ENCODE measurements at regions not wholly inside any gene's neighbourhood (a gene's known extent, or its start where the extent isn't known, plus 50 kb on each side); places are given as distances from the start of the nearest gene placed in this dataset.

DNA sequence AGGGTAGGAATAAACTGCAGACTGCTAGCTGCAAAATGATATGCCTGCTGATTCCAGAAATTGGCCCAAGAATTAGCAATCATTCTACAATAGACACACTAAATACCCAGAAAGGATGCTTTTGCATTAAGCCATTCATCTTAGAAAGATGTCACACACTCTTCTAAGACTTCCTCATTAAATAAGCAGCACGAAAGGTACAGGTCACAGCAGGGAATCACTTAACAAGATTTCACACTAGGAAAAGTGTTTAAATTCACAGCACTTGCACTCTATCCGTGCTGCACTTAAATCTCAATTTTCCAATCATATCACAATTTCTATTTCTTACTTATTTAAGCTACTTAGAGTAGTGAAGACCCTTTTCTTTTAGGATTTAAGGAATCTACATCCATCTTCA is 372.8 kb upstream of the CBLB start:
- H3K27me3 ChIP-seq (ENCODE audit: insufficient read depth) = no peaks in the 10 kb centered on the region
- H3K9me3 ChIP-seq = no peaks in the 10 kb centered on the region
- H3K4me3 ChIP-seq (ENCODE audit: low read depth in 2 of 2, low read length in 1 of 2) = no peak overlapping the region
- no peaks in the 10 kb centered on the region for H3F3A ChIP-seq (replicated peaks; ENCODE audit: insufficient read depth)
- no peak overlapping the region for H3K4me2 ChIP-seq
- ChIA-PET CTCF (no interaction called here), POLR2A (no interaction called here)
- DNase-seq = no peak
- H3K36me3 ChIP-seq (replicated peaks in 1 of 2; ENCODE audit: control insufficient read depth in 1 of 2, insufficient read depth in 2 of 2, low read length in 1 of 2) = no peaks in the 10 kb centered on the region
- H3K79me2 ChIP-seq (ENCODE audit: insufficient read depth) = no peaks in the 10 kb centered on the region
- H3K9ac ChIP-seq = no peak overlapping the region
- H4K20me1 ChIP-seq (ENCODE audit: insufficient read depth) = no peaks in the 10 kb centered on the region
- no peaks in the 10 kb centered on the region for H3K4me1 ChIP-seq (ENCODE audit: control insufficient read depth in 1 of 2, insufficient read depth in 2 of 2, low read depth in 1 of 2, low read length in 1 of 2)
- 0 out of 2 replicates have a peak overlapping the region, but pooled peaks have one; percentile 38 for H2AFZ ChIP-seq (ENCODE audit: low read depth)
- no peak overlapping the region for H3K27ac ChIP-seq (ENCODE audit: low read depth in 2 of 2, low read length in 1 of 2)
- TF ChIP-seq TEAD4 (IDR thresholded peaks at IDR 0.05; ENCODE audit: borderline replicate concordance, insufficient read depth) (no peak), JUND (IDR thresholded peaks at IDR 0.05) (no peak), NFIC (IDR thresholded peaks at IDR 0.05; ENCODE audit: borderline replicate concordance) (no peak), ELF1 (IDR thresholded peaks at IDR 0.05) (no peak), GATA2 (CRISPR knock-in tag; IDR thresholded peaks at IDR 0.05) (no peak)
- TF ChIP-seq, protein P1, sequence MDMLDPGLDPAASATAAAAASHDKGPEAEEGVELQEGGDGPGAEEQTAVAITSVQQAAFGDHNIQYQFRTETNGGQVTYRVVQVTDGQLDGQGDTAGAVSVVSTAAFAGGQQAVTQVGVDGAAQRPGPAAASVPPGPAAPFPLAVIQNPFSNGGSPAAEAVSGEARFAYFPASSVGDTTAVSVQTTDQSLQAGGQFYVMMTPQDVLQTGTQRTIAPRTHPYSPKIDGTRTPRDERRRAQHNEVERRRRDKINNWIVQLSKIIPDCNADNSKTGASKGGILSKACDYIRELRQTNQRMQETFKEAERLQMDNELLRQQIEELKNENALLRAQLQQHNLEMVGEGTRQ (IDR thresholded peaks at IDR 0.05; ENCODE audit: borderline replicate concordance, low read depth, low read length) = no peak
- TF ChIP-seq, protein P2, sequence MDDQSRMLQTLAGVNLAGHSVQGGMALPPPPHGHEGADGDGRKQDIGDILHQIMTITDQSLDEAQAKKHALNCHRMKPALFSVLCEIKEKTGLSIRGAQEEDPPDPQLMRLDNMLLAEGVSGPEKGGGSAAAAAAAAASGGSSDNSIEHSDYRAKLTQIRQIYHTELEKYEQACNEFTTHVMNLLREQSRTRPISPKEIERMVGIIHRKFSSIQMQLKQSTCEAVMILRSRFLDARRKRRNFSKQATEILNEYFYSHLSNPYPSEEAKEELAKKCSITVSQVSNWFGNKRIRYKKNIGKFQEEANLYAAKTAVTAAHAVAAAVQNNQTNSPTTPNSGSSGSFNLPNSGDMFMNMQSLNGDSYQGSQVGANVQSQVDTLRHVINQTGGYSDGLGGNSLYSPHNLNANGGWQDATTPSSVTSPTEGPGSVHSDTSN (IDR thresholded peaks at IDR 0.05) = no peak
- TF ChIP-seq, protein P3, sequence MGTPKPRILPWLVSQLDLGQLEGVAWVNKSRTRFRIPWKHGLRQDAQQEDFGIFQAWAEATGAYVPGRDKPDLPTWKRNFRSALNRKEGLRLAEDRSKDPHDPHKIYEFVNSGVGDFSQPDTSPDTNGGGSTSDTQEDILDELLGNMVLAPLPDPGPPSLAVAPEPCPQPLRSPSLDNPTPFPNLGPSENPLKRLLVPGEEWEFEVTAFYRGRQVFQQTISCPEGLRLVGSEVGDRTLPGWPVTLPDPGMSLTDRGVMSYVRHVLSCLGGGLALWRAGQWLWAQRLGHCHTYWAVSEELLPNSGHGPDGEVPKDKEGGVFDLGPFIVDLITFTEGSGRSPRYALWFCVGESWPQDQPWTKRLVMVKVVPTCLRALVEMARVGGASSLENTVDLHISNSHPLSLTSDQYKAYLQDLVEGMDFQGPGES (IDR thresholded peaks at IDR 0.05; ENCODE audit: low read depth, low read length) = no peak
- TF ChIP-seq, protein P4, sequence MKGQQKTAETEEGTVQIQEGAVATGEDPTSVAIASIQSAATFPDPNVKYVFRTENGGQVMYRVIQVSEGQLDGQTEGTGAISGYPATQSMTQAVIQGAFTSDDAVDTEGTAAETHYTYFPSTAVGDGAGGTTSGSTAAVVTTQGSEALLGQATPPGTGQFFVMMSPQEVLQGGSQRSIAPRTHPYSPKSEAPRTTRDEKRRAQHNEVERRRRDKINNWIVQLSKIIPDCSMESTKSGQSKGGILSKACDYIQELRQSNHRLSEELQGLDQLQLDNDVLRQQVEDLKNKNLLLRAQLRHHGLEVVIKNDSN (IDR thresholded peaks at IDR 0.05; ENCODE audit: borderline replicate concordance, low read depth) = no peak
- TF ChIP-seq, protein P5, sequence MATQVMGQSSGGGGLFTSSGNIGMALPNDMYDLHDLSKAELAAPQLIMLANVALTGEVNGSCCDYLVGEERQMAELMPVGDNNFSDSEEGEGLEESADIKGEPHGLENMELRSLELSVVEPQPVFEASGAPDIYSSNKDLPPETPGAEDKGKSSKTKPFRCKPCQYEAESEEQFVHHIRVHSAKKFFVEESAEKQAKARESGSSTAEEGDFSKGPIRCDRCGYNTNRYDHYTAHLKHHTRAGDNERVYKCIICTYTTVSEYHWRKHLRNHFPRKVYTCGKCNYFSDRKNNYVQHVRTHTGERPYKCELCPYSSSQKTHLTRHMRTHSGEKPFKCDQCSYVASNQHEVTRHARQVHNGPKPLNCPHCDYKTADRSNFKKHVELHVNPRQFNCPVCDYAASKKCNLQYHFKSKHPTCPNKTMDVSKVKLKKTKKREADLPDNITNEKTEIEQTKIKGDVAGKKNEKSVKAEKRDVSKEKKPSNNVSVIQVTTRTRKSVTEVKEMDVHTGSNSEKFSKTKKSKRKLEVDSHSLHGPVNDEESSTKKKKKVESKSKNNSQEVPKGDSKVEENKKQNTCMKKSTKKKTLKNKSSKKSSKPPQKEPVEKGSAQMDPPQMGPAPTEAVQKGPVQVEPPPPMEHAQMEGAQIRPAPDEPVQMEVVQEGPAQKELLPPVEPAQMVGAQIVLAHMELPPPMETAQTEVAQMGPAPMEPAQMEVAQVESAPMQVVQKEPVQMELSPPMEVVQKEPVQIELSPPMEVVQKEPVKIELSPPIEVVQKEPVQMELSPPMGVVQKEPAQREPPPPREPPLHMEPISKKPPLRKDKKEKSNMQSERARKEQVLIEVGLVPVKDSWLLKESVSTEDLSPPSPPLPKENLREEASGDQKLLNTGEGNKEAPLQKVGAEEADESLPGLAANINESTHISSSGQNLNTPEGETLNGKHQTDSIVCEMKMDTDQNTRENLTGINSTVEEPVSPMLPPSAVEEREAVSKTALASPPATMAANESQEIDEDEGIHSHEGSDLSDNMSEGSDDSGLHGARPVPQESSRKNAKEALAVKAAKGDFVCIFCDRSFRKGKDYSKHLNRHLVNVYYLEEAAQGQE (IDR thresholded peaks at IDR 0.05; ENCODE audit: low read depth, low read length) = no peak
- no peaks in the 10 kb centered on the region for H3K9me2 ChIP-seq
- 66% methylated on average over 2 of the region's 2 CpGs for WGBS (ENCODE audit: low lambda C conversion rate)

Measured in SK-N-SH (cell line).